ENCODE measurements at regions not wholly inside any gene's neighbourhood (a gene's known extent, or its start where the extent isn't known, plus 50 kb on each side); places are given as distances from the start of the nearest gene placed in this dataset.

DNA sequence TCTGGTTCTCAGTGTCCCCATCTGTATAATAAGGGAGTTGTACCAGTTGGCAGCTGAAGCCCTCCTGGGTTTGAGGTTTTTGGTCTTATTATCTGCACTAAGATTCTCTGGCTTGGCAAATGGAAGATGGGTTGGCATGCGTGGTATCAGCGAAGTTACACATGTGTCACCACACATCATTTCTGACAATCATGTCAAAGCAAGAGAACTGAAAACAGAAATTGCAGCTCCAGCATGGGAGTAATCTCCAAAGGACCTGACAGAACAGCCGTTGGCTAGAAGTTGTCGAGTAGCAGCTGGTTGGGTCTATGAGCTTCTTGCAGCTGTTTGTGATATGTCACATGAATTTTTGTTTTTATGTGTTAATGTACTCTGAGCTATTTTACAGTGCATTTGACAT is 317.4 kb downstream of the SLC4A3 start:
- TF ChIP-seq, protein P1, sequence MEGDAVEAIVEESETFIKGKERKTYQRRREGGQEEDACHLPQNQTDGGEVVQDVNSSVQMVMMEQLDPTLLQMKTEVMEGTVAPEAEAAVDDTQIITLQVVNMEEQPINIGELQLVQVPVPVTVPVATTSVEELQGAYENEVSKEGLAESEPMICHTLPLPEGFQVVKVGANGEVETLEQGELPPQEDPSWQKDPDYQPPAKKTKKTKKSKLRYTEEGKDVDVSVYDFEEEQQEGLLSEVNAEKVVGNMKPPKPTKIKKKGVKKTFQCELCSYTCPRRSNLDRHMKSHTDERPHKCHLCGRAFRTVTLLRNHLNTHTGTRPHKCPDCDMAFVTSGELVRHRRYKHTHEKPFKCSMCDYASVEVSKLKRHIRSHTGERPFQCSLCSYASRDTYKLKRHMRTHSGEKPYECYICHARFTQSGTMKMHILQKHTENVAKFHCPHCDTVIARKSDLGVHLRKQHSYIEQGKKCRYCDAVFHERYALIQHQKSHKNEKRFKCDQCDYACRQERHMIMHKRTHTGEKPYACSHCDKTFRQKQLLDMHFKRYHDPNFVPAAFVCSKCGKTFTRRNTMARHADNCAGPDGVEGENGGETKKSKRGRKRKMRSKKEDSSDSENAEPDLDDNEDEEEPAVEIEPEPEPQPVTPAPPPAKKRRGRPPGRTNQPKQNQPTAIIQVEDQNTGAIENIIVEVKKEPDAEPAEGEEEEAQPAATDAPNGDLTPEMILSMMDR (IDR thresholded peaks at IDR 0.05 in 4 of 5, conservative IDR thresholded peaks at IDR 0.05 in 1 of 5): no peak
- TF ChIP-seq POLR2A (IDR thresholded peaks at IDR 0.05): no peak

Measured in gastrocnemius medialis (tissue), 4 donors.